ENCODE measurements at regions not wholly inside any gene's neighbourhood (a gene's known extent, or its start where the extent isn't known, plus 50 kb on each side); places are given as distances from the start of the nearest gene placed in this dataset.

GRCh38 chr5:8363138-8363537 lies 494.2 kb downstream of the MTRR start:
- H3K4me3 ChIP-seq (ENCODE audit: low read length), result no peak overlapping the region
- no peaks in the 10 kb centered on the region for H3K27me3 ChIP-seq (ENCODE audit: insufficient read depth, low read depth, low read length)
- no peak overlapping the region for H2AFZ ChIP-seq (ENCODE audit: low read depth, low read length)
- H3K79me2 ChIP-seq (replicated peaks; ENCODE audit: insufficient read depth, low read length), result no peaks in the 10 kb centered on the region
- H3K9ac ChIP-seq (ENCODE audit: low read length), result no peak overlapping the region
- no peaks in the 10 kb centered on the region for H3K9me2 ChIP-seq (ENCODE audit: insufficient read depth, low read length)
- H4K20me1 ChIP-seq (ENCODE audit: insufficient read depth), result no peaks in the 10 kb centered on the region
- H3K9me3 ChIP-seq (ENCODE audit: low read length), result no peaks in the 10 kb centered on the region
- TF ChIP-seq RAD21 (conservative IDR thresholded peaks at IDR 0.05) (no peak), EP300 (conservative IDR thresholded peaks at IDR 0.05; ENCODE audit: poor library complexity, severe bottlenecking) (no peak), EZH2 (IDR thresholded peaks at IDR 0.05; ENCODE audit: borderline replicate concordance, insufficient read depth, low read length, poor library complexity, severe bottlenecking) (no peak), REST (IDR thresholded peaks at IDR 0.05; ENCODE audit: borderline replicate concordance) (no peak), CTCF (IDR thresholded peaks at IDR 0.05; ENCODE audit: poor library complexity, severe bottlenecking) (no peak), TAF1 (IDR thresholded peaks at IDR 0.05; ENCODE audit: low read depth) (no peak), POLR2AphosphoS5 (IDR thresholded peaks at IDR 0.05) (no peak), MXI1 (conservative IDR thresholded peaks at IDR 0.05; ENCODE audit: poor library complexity, severe bottlenecking) (no peak), SMC3 (conservative IDR thresholded peaks at IDR 0.05; ENCODE audit: poor library complexity) (no peak)
- no peaks in the 10 kb centered on the region for H3K36me3 ChIP-seq (ENCODE audit: insufficient read depth, low read length)
- H3K4me2 ChIP-seq (ENCODE audit: low read length), result no peak overlapping the region
- H3F3A ChIP-seq (ENCODE audit: insufficient read depth, low read length, poor library complexity, severe bottlenecking), result no peaks in the 10 kb centered on the region
- no peak overlapping the region for H3K27ac ChIP-seq (ENCODE audit: low read length)

GRCh38 chr5:8366266-8366665 lies 497.3 kb downstream of the MTRR start:
- Histone ChIP-seq H3K27ac (ENCODE audit: low read length) (no peak overlapping the region), H3K79me2 (replicated peaks; ENCODE audit: insufficient read depth, low read length) (no peaks in the 10 kb centered on the region), H3K9me2 (ENCODE audit: insufficient read depth, low read length) (no peaks in the 10 kb centered on the region), H3K4me2 (ENCODE audit: low read length) (no peak overlapping the region), H3K4me3 (ENCODE audit: low read length) (no peak overlapping the region), H3K36me3 (ENCODE audit: insufficient read depth, low read length) (no peaks in the 10 kb centered on the region), H2AFZ (ENCODE audit: low read depth, low read length) (no peak overlapping the region), H3K27me3 (ENCODE audit: insufficient read depth, low read depth, low read length) (no peaks in the 10 kb centered on the region), H3K9ac (ENCODE audit: low read length) (no peak overlapping the region), H3F3A (ENCODE audit: insufficient read depth, low read length, poor library complexity, severe bottlenecking) (no peaks in the 10 kb centered on the region), H4K20me1 (ENCODE audit: insufficient read depth) (no peaks in the 10 kb centered on the region), H3K9me3 (ENCODE audit: low read length) (no peaks in the 10 kb centered on the region)
- TF ChIP-seq POLR2AphosphoS5 (IDR thresholded peaks at IDR 0.05), result no peak
- no peak for TF ChIP-seq TAF1 (IDR thresholded peaks at IDR 0.05; ENCODE audit: low read depth)
- TF ChIP-seq RAD21 (conservative IDR thresholded peaks at IDR 0.05), result no peak
- no peak for TF ChIP-seq REST (IDR thresholded peaks at IDR 0.05; ENCODE audit: borderline replicate concordance)
- TF ChIP-seq SMC3 (conservative IDR thresholded peaks at IDR 0.05; ENCODE audit: poor library complexity), result no peak
- TF ChIP-seq CTCF (IDR thresholded peaks at IDR 0.05; ENCODE audit: poor library complexity, severe bottlenecking), result no peak
- no peak for TF ChIP-seq EP300 (conservative IDR thresholded peaks at IDR 0.05; ENCODE audit: poor library complexity, severe bottlenecking)

Data from neural cell (in vitro differentiated cells).